ENCODE measurements at regions not wholly inside any gene's neighbourhood (a gene's known extent, or its start where the extent isn't known, plus 50 kb on each side); places are given as distances from the start of the nearest gene placed in this dataset.
A peak's percentile ranks its signal among the peaks of the same experiment; 100 is the strongest.

DNA sequence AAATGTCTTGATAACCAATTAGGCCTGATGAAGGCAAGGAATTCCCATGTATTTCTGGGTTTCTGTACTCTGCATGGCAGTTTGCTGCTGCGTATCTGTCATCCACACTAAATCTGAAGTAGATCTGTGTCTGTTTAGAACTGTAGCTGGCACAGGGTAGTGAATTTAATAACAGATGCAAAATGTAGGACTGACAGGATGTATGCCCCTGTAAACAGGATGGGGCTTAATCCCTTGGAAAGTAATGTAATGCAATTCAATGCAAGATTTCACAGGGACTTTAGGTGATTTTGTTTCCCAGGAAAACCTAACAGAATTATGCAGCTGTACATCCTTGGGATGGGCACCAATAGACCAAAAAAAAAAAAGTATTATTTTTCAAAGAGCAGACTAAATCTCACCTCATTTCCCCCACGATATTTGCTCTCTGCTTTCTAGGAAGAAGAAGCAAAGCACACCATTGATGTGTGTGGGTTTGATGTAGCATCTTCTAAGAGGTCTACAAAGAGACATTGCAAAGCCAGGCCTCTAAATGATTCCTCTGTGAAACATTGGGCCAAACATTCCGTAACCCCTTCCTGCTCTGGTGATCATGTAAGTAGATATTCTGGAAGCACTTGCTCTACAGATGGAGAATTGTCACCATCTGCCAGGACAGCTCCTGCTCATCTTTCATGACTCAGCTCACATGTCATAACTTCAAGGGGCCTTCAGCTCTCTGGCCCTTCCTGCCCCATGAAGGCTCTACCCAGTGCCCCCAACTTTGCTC, 464.3 kb upstream of the RGMA start:
- DNase-seq (ENCODE audit: low spot score), result no peak

DNA sequence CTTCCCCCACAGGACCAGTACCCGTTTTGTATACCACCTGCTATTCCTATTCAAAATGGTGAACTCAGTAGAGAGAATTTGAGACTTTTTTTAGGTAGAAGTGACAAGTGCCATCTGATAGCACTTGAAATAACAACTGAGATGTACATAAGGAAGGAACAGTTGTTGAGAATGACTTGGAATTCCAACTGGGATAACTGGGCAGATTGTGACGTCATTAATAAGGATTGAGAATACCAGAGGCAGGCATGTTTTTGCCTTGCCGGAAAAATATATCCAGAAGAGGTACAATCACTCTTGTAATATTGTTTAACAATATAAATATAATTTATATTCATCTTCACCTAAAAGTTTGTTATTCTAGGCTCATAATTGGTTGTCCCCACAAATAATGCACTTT, 454.1 kb upstream of the RGMA start:
- DNase-seq (ENCODE audit: low spot score), result no peak

- DNase-seq (ENCODE audit: low spot score), result no peak
Observed at GRCh38 chr15:93527374-93528050, 438.5 kb upstream of the RGMA start.

- DNase-seq (ENCODE audit: low spot score), result no peak
Observed at GRCh38 chr15:93524432-93524831, 435.4 kb upstream of the RGMA start.

DNA sequence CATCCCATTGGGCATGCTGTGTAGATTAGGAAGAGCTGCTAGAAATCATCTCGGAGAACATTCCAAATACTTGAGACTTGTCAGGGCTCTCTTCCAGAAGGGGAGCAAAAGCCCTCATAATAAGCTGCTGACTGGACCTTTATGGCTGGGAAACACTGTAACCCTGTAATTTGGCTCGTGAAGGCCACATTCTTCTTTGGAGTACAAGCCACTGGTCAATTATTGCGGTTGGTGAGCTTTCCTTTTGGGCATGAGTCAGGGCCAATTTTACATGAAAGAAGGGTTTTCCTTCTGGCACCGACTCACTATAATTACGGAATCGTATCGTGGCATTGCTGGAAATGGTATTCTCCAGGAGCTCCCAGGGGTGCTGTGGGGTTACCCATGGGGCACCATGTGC, 434.5 kb upstream of the RGMA start:
- peak; percentile 34 for DNase-seq (ENCODE audit: low spot score)

GRCh38 chr15:93520206-93520605, 431.2 kb upstream of the RGMA start:
- no peak for DNase-seq (ENCODE audit: low spot score)

GRCh38 chr15:93519599-93519998, 430.6 kb upstream of the RGMA start:
- no peak for DNase-seq (ENCODE audit: low spot score)

GRCh38 chr15:93517176-93517575, 428.2 kb upstream of the RGMA start:
- DNase-seq (ENCODE audit: low spot score), result no peak

DNA sequence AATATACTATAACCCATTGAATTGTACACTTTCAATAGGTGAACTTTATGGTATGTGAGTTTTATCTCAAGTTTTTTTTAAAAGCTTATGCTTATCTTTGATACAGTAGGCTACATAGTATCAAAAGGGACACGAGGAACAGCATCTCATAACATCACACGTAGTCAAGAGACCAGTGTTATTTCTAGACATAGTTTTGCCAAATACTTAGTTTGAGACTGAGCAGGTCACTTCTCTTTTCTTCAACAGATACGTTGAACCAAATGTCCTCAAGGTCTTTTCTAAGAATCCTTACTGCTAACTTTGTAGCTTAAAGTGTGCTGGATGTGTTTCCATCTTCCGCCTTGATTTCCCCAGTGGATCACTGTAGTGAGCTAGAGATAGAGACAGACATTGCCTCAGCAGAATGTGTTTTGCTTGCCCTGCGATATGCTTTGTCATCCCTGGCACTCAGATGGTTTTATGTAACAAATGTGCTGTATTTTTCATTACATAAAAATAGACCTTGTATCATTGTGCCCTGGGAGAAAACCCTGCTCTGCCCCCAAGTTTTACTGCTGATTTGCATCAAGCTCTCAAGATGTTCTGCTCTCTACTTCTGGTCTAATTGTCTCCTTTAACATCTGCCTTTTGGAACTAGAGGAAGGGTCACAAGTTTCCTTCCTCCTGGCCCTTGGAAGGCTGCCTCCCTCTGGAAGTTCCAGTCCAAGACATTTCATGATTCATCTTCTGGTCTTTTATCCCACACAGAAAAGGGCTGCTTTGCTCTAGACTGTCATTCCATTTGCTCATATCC, 426.4 kb upstream of the RGMA start:
- no peak for DNase-seq (ENCODE audit: low spot score)

- no peak for DNase-seq (ENCODE audit: low spot score)
Observed at GRCh38 chr15:93506646-93507045, 417.6 kb upstream of the RGMA start.

DNA sequence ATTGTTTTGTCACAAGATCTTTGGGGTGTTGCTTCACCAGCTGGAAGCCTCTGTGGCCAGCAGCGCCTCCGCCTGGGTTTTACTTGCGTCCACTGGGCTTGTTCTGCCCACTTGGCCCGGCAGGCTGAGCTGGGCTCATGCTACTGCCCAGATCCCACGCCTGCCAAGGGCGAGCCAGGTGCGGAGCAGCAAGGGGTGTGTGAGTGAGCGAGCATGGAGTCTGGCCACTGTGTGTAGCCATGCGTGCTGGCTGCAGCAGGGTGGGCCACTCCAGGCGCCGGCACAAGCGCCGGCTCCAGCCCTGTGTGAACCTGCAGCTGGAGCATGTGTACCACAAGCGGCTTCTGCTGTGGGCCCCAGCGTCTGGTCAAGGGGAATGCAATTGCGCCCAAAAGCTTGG, 416.5 kb upstream of the RGMA start:
- DNase-seq (ENCODE audit: low spot score), result no peak

GRCh38 chr15:93501946-93502345, 412.9 kb upstream of the RGMA start:
- DNase-seq (ENCODE audit: low spot score), result no peak

- DNase-seq (ENCODE audit: low spot score), result no peak
Observed at GRCh38 chr15:93500155-93500554, 411.1 kb upstream of the RGMA start.

GRCh38 chr15:93497291-93497690, 408.3 kb upstream of the RGMA start:
- DNase-seq (ENCODE audit: low spot score), result no peak

- DNase-seq (ENCODE audit: low spot score), result no peak
Observed at GRCh38 chr15:93496888-93497287, 407.9 kb upstream of the RGMA start.

DNA sequence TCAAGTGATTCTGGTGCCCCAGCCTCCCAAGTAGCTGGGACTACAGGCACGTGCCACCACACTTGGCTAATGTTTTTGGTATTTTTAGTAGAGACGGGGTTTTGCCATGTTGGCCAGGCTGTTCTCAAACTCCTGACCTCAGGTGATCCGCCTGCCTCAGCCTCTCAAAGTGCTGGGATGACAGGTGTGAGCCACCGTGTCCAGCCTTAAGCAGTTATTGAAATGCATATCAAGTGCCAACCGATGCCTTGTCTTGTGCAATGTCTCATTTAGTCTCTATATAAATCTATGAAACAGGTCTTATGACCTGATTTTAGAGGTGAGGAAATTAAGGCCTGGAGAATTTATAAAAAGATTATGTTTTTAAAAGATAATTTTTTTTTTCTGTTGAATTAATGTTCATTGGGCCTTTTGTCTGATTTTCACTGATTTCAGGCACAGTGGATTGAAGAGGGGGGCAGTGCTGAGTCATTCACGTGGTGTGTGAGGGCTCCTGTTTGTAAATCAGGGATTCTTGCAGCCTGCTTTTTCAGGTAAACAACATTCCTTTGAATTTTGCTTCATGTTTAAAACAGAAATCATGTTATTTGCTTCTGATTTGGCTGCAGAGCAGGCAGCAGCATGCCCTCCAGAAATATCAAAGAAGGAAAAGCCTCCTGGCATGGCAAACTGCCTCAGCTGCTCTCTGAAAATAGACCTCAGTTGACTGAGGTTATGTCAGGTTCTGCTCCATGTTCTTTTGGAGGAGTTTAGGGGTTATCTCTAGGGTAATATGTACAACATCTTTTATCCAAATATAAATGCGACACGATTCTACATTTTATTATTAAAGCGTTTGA, 407.0 kb upstream of the RGMA start:
- DNase-seq (ENCODE audit: low spot score), result no peak

GRCh38 chr15:93493172-93493571, 404.2 kb upstream of the RGMA start:
- no peak for DNase-seq (ENCODE audit: low spot score)

- DNase-seq (ENCODE audit: low spot score), result no peak
Observed at GRCh38 chr15:93491291-93491690, 402.3 kb upstream of the RGMA start.

GRCh38 chr15:93488296-93488713, 399.3 kb upstream of the RGMA start:
- no peak for DNase-seq (ENCODE audit: low spot score)

- DNase-seq (ENCODE audit: low spot score), result no peak
Observed at GRCh38 chr15:93486407-93487117, 397.6 kb upstream of the RGMA start.

All from RKO (cell line).